ENCODE measurements at regions not wholly inside any gene's neighbourhood (a gene's known extent, or its start where the extent isn't known, plus 50 kb on each side); places are given as distances from the start of the nearest gene placed in this dataset.
A peak's percentile ranks its signal among the peaks of the same experiment; 100 is the strongest.
"Not testable (repeated sequence)": the region's sequence is repeated elsewhere in the genome, so short reads cannot be mapped to it uniquely, and the experiment has no call there.

DNA sequence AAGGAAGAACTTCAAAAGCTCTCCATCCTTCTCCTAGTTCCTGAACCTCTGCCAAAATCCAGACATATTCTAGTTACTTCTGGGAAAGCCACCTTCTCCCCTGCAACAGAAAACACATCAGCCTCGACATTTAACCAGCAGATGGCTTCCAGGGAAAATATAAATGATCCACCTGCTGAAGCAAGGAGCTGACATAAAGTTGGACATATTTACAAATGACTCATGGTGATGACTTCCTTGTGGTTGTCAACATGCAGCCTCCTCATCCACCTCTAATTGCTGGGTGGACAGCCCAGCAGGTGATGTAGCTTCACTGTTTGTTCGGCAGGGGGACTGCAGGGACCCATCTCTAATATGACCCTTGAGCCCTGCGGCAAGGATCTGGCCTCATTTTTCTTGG, 266.0 kb downstream of the C7orf25 start:
- no peak overlapping the region for H3K4me3 ChIP-seq (ENCODE audit: low read depth, low read length)
- TF ChIP-seq, protein P1, sequence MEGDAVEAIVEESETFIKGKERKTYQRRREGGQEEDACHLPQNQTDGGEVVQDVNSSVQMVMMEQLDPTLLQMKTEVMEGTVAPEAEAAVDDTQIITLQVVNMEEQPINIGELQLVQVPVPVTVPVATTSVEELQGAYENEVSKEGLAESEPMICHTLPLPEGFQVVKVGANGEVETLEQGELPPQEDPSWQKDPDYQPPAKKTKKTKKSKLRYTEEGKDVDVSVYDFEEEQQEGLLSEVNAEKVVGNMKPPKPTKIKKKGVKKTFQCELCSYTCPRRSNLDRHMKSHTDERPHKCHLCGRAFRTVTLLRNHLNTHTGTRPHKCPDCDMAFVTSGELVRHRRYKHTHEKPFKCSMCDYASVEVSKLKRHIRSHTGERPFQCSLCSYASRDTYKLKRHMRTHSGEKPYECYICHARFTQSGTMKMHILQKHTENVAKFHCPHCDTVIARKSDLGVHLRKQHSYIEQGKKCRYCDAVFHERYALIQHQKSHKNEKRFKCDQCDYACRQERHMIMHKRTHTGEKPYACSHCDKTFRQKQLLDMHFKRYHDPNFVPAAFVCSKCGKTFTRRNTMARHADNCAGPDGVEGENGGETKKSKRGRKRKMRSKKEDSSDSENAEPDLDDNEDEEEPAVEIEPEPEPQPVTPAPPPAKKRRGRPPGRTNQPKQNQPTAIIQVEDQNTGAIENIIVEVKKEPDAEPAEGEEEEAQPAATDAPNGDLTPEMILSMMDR (IDR thresholded peaks at IDR 0.05; ENCODE audit: low read depth, low read length): no peak

DNA sequence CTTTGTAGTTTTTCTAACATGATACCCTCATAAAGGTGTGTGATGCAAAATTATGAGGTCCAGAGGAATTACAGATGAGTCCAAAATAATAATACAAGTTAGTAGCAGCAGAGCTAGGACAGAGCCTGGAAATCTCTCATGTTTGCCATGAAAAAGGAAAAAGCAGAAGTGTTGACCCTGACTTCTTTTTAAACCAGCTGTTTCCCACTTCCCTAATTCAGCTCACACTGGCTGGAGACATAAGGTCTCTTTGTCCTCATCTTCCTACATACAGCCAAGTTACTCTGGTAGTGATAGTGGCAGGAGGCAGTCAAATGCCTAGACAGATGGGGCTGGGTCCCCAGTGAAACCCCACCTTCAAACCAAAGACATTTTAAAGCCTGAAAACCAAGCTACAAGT, 269.2 kb downstream of the C7orf25 start:
- TF ChIP-seq, protein P1 (IDR thresholded peaks at IDR 0.05; ENCODE audit: low read depth, low read length): no peak
- no peak overlapping the region for H3K4me3 ChIP-seq (ENCODE audit: low read depth, low read length)

- no peak overlapping the region for H3K4me3 ChIP-seq (ENCODE audit: low read depth, low read length)
- TF ChIP-seq, protein P1 (IDR thresholded peaks at IDR 0.05; ENCODE audit: low read depth, low read length): peak; percentile 8; the same call in 1 of the 2 replicates
Observed at GRCh38 chr7:42639930-42640329, 271.9 kb downstream of the C7orf25 start.

GRCh38 chr7:42636380-42636779, 275.5 kb downstream of the C7orf25 start:
- not testable (repeated sequence) for H3K4me3 ChIP-seq (ENCODE audit: low read depth, low read length)

- no peak overlapping the region for H3K4me3 ChIP-seq (ENCODE audit: low read depth, low read length)
- TF ChIP-seq, protein P1 (IDR thresholded peaks at IDR 0.05; ENCODE audit: low read depth, low read length): no peak
Observed at GRCh38 chr7:42628054-42628453, 283.8 kb downstream of the C7orf25 start.

- TF ChIP-seq, protein P1 (IDR thresholded peaks at IDR 0.05; ENCODE audit: low read depth, low read length): no peak
- no peak overlapping the region for H3K4me3 ChIP-seq (ENCODE audit: low read depth, low read length)
Observed at GRCh38 chr7:42627626-42628025, 284.2 kb downstream of the C7orf25 start.

- TF ChIP-seq, protein P1 (IDR thresholded peaks at IDR 0.05; ENCODE audit: low read depth, low read length): no peak
- H3K4me3 ChIP-seq (ENCODE audit: low read depth, low read length): no peak overlapping the region
Observed at GRCh38 chr7:42627101-42627500, 284.8 kb downstream of the C7orf25 start.

DNA sequence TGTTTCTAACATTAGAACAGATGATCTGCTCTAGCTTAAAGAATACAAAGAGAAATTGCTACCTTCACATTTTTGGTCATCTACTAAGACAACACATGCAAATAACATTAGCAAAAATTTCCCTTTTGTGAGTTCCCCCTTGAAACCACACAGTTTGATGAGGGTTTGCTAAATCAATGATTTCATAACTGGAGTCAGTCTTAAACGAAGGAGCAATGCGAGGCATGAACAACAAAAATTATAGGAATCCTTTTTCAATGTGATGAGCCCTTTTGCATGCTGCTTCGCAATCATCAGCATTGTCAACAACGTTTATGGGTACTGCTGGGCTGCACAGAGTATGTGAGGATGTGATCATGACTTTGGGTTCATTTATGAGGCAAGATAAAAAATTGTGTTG, 286.4 kb downstream of the C7orf25 start:
- no peak overlapping the region for H3K4me3 ChIP-seq (ENCODE audit: low read depth, low read length)
- TF ChIP-seq, protein P1 (IDR thresholded peaks at IDR 0.05; ENCODE audit: low read depth, low read length): no peak

Data from WI38 (cell line).